ENCODE measurements at regions not wholly inside any gene's neighbourhood (a gene's known extent, or its start where the extent isn't known, plus 50 kb on each side); places are given as distances from the start of the nearest gene placed in this dataset.

GRCh38 chr12:13503094-13503835, 306.7 kb downstream of the EMP1 start:
- TF ChIP-seq CTCF (IDR thresholded peaks at IDR 0.05; ENCODE audit: control extremely low read depth, extremely low read depth, low read depth, missing control alignments) = no peak
- no peak for DNase-seq (ENCODE audit: extremely low spot score)
- POLR2A ChIA-PET = no interaction called here
- CTCF ChIA-PET = no interaction called here

- TF ChIP-seq CTCF (IDR thresholded peaks at IDR 0.05; ENCODE audit: control extremely low read depth, extremely low read depth, low read depth, missing control alignments) = no peak
- no peak for DNase-seq (ENCODE audit: extremely low spot score)
- POLR2A ChIA-PET = no interaction called here
- CTCF ChIA-PET = interaction anchor here (1.1 kb wide), 1 partner anchor 11 kb away, joined by 3 read pairs; no protein-coding TSS in a partner anchor
These were observed 302.5 kb downstream of the EMP1 start for GRCh38 chr12:13499008-13499407.

GRCh38 chr12:13496111-13496510, 299.6 kb downstream of the EMP1 start:
- POLR2A ChIA-PET = no interaction called here
- DNase-seq (ENCODE audit: extremely low spot score) = no peak
- no peak for TF ChIP-seq CTCF (IDR thresholded peaks at IDR 0.05; ENCODE audit: control extremely low read depth, extremely low read depth, low read depth, missing control alignments)
- CTCF ChIA-PET = no interaction called here

- POLR2A ChIA-PET = no interaction called here
- TF ChIP-seq CTCF (IDR thresholded peaks at IDR 0.05; ENCODE audit: control extremely low read depth, extremely low read depth, low read depth, missing control alignments) = no peak
- CTCF ChIA-PET = interaction anchor here (1.4 to 1.5 kb wide), 3 partner anchors 11 to 45 kb away, joined by 3 to 4 read pairs (median 3); no protein-coding TSS in a partner anchor
- DNase-seq (ENCODE audit: extremely low spot score) = no peak
These were observed 292.7 kb downstream of the EMP1 start for GRCh38 chr12:13489246-13489645.

GRCh38 chr12:13487326-13487725, 290.8 kb downstream of the EMP1 start:
- ChIA-PET CTCF (interaction anchor here (0.9 kb wide), 1 partner anchor 12 kb away, joined by 3 read pairs; no protein-coding TSS in a partner anchor), POLR2A (no interaction called here)
- TF ChIP-seq CTCF (IDR thresholded peaks at IDR 0.05; ENCODE audit: control extremely low read depth, extremely low read depth, low read depth, missing control alignments) = no peak
- DNase-seq (ENCODE audit: extremely low spot score) = no peak

GRCh38 chr12:13486794-13487193, 290.3 kb downstream of the EMP1 start:
- ChIA-PET CTCF (interaction anchor here (1.1 to 1.6 kb wide), 2 partner anchors 9 to 16 kb away, joined by 3 to 4 read pairs; no protein-coding TSS in a partner anchor), POLR2A (no interaction called here)
- DNase-seq (ENCODE audit: extremely low spot score) = no peak
- no peak for TF ChIP-seq CTCF (IDR thresholded peaks at IDR 0.05; ENCODE audit: control extremely low read depth, extremely low read depth, low read depth, missing control alignments)

Data from GM10248 (cell line).